ENCODE measurements at regions not wholly inside any gene's neighbourhood (a gene's known extent, or its start where the extent isn't known, plus 50 kb on each side); places are given as distances from the start of the nearest gene placed in this dataset.

- intact Hi-C loops (cut with micrococcal nuclease), result no loop called here
- peaks cover 0 to 2% (median 0%) of the 10 kb centered on the region in 3 donors for H3K27me3 Mint-ChIP-seq (ENCODE audit: low read depth in 3 of 3)
- Histone ChIP-seq H3K4me2 (replicated peaks; ENCODE audit: extremely low read depth, low read length, poor library complexity, severe bottlenecking) (no peak overlapping the region), H3K36me3 (replicated peaks in 1 of 2; ENCODE audit: control insufficient read depth in 1 of 2, insufficient read depth in 2 of 2, low read length in 2 of 2) (no peaks in the 10 kb centered on the region), H3K27ac (ENCODE audit: low read depth in 1 of 2, low read length in 2 of 2) (no peak overlapping the region), H2AFZ (ENCODE audit: insufficient read depth, low read depth, low read length, poor library complexity, severe bottlenecking) (no peak overlapping the region), H3K4me3 (replicated peaks in 1 of 3; ENCODE audit: low read depth in 2 of 3, low read length in 3 of 3) (no peak overlapping the region), H3K9ac (ENCODE audit: insufficient read depth, low read length, poor library complexity, severe bottlenecking) (no peak overlapping the region), H4K20me1 (ENCODE audit: insufficient read depth, low read length) (no peaks in the 10 kb centered on the region), H3K79me2 (ENCODE audit: insufficient read depth, low read length) (no peaks in the 10 kb centered on the region), H3K9me3 (replicated peaks in 1 of 2; ENCODE audit: control insufficient read depth in 1 of 2, insufficient read depth in 1 of 2, low read length in 2 of 2) (peaks cover 0 to 6% of the 10 kb centered on the region in 2 donors), H3K4me1 (ENCODE audit: control insufficient read depth in 1 of 2, insufficient read depth in 2 of 2, low read length in 2 of 2) (no peaks in the 10 kb centered on the region), H3K27me3 (ENCODE audit: control insufficient read depth in 2 of 2, insufficient read depth in 2 of 2, low read length in 2 of 2) (no peaks in the 10 kb centered on the region)
- TF ChIP-seq CTCF (IDR thresholded peaks at IDR 0.05), result no peak
- 20% methylated on average over 1 of the region's 2 CpGs for WGBS (ENCODE audit: insufficient coverage)
- H3K36me3 Mint-ChIP-seq, result no peaks in the 10 kb centered on the region
- H3K27ac Mint-ChIP-seq, result no peak overlapping the region
- no peak for DNase-seq
- no peak overlapping the region for H3K4me3 Mint-ChIP-seq
- H3K9me3 Mint-ChIP-seq, result peaks cover 1 to 10% (median 4%) of the 10 kb centered on the region in 7 donors
- peaks cover 4% of the 10 kb centered on the region for H3K4me1 Mint-ChIP-seq
Observed at GRCh38 chr11:123330948-123331347, 99.1 kb upstream of the GRAMD1B start.

- Mint-ChIP-seq H3K27me3 (ENCODE audit: low read depth in 3 of 3) (peaks cover 0 to 2% (median 0%) of the 10 kb centered on the region in 3 donors), H3K27ac (no peak overlapping the region), H3K4me1 (peaks cover 4% of the 10 kb centered on the region), H3K9me3 (peaks cover 1 to 10% (median 4%) of the 10 kb centered on the region in 7 donors), H3K4me3 (no peak overlapping the region), H3K36me3 (no peaks in the 10 kb centered on the region)
- H3K4me3 ChIP-seq (replicated peaks in 1 of 3; ENCODE audit: low read depth in 2 of 3, low read length in 3 of 3), result no peak overlapping the region
- H2AFZ ChIP-seq (ENCODE audit: insufficient read depth, low read depth, low read length, poor library complexity, severe bottlenecking), result no peak overlapping the region
- no peak overlapping the region for H3K27ac ChIP-seq (ENCODE audit: low read depth in 1 of 2, low read length in 2 of 2)
- no peak for DNase-seq
- WGBS (ENCODE audit: insufficient coverage), result no CpG with 5 or more reads among the region's 2 CpGs
- H3K9me3 ChIP-seq (replicated peaks in 1 of 2; ENCODE audit: control insufficient read depth in 1 of 2, insufficient read depth in 1 of 2, low read length in 2 of 2), result peaks cover 0 to 6% of the 10 kb centered on the region in 2 donors
- H3K4me2 ChIP-seq (replicated peaks; ENCODE audit: extremely low read depth, low read length, poor library complexity, severe bottlenecking), result no peak overlapping the region
- intact Hi-C loops (cut with micrococcal nuclease), result no loop called here
- no peaks in the 10 kb centered on the region for H4K20me1 ChIP-seq (ENCODE audit: insufficient read depth, low read length)
- no peaks in the 10 kb centered on the region for H3K27me3 ChIP-seq (ENCODE audit: control insufficient read depth in 2 of 2, insufficient read depth in 2 of 2, low read length in 2 of 2)
- no peaks in the 10 kb centered on the region for H3K36me3 ChIP-seq (replicated peaks in 1 of 2; ENCODE audit: control insufficient read depth in 1 of 2, insufficient read depth in 2 of 2, low read length in 2 of 2)
- TF ChIP-seq CTCF (IDR thresholded peaks at IDR 0.05), result no peak
- H3K79me2 ChIP-seq (ENCODE audit: insufficient read depth, low read length), result no peaks in the 10 kb centered on the region
- no peak overlapping the region for H3K9ac ChIP-seq (ENCODE audit: insufficient read depth, low read length, poor library complexity, severe bottlenecking)
- no peaks in the 10 kb centered on the region for H3K4me1 ChIP-seq (ENCODE audit: control insufficient read depth in 1 of 2, insufficient read depth in 2 of 2, low read length in 2 of 2)
Observed at GRCh38 chr11:123330471-123330870, 99.6 kb upstream of the GRAMD1B start.

All from CD14-positive monocyte (primary cell).